H1 (cell line): ENCODE measurements at regions not wholly inside any gene's neighbourhood (a gene's known extent, or its start where the extent isn't known, plus 50 kb on each side); places are given as distances from the start of the nearest gene placed in this dataset.

ENCODE experiments used
- CTCF ChIA-PET: fragments of 300-600 bp; sonication (Branson Sonifier 250); formaldehyde crosslinking; loops from one replicate; lab custom pipeline; 2021; ENCODE audit not compliant: partially characterized antibody; lab: Charles Lee
- POLR2A ChIA-PET: fragments of 300-600 bp; sonication (Branson Sonifier 250); formaldehyde crosslinking; loops from one replicate; lab custom pipeline; 2021; ENCODE audit warnings: inconsistent platforms; ENCODE audit not compliant: partially characterized antibody; lab: Charles Lee
- DNase-seq, 2 experiments: peaks; one replicate each; pipeline versions ENCODE4 v3.0.0 to v3.0.0-alpha.2; 2010 to 2022; ENCODE audit warnings: low spot score in 2 of 2, low read depth in 1 of 2, mixed read lengths in 1 of 2
- FAIRE-seq: peaks from 2 replicates; lab custom pipeline; 2011; peaks lifted over from hg19 to GRCh38; lab: Jason Lieb, UNC
- H2AFZ ChIP-seq: 2 replicates; pipeline ENCODE4 v1.8.1; 2012; ENCODE audit warnings: low read length, inconsistent platforms
- H2AK5ac ChIP-seq: 2 replicates; pipeline ENCODE4 v1.6.1; 2013; ENCODE audit warnings: low read depth, low read length
- H2BK120ac ChIP-seq: replicated peaks from 2 replicates; pipeline ENCODE3; 2013; ENCODE audit warnings: low read depth, low read length, inconsistent platforms
- H2BK12ac ChIP-seq: 2 replicates; pipeline ENCODE4 v1.6.1; 2013; ENCODE audit warnings: low read depth, low read length
- H2BK15ac ChIP-seq: 2 replicates; pipeline ENCODE4 v1.6.1; 2013; ENCODE audit warnings: low read length
- H2BK20ac ChIP-seq: 2 replicates; pipeline ENCODE4 v1.6.1; 2013; ENCODE audit warnings: low read length
- H2BK5ac ChIP-seq: 2 replicates; pipeline ENCODE4 v1.6.1; 2013; ENCODE audit warnings: low read depth, low read length
- H3K14ac ChIP-seq: 2 replicates; pipeline ENCODE4 v1.6.1; 2013; ENCODE audit warnings: inconsistent platforms; ENCODE audit not compliant: insufficient read length
- H3K18ac ChIP-seq: 2 replicates; pipeline ENCODE4 v1.6.1; 2013; ENCODE audit warnings: low read length; ENCODE audit errors: extremely low read depth
- H3K23ac ChIP-seq: 2 replicates; pipeline ENCODE4 v1.6.1; 2013; ENCODE audit warnings: inconsistent platforms; ENCODE audit not compliant: insufficient read length
- H3K23me2 ChIP-seq: 2 replicates; pipeline ENCODE4 v1.6.1; 2013; ENCODE audit warnings: low read depth, low read length
- H3K27ac ChIP-seq: 2 replicates; pipeline ENCODE4 v1.6.1; 2011; ENCODE audit warnings: low read depth, low read length, inconsistent platforms
- H3K27me3 ChIP-seq, 4 experiments: replicated peaks in 1 of 4; 1 replicate in 1 of 4; 2 replicates in 3 of 4; pipeline versions ENCODE4 v1.6.1 to v1.8.1; 2011 to 2013; ENCODE audit warnings: low read length in 3 of 4, mild to moderate bottlenecking in 3 of 4, inconsistent platforms in 2 of 4, mixed read lengths in 2 of 4, moderate library complexity in 1 of 4; ENCODE audit not compliant: control insufficient read depth in 3 of 4, insufficient read depth in 3 of 4; ENCODE audit errors: extremely low read depth in 1 of 4
- H3K36me3 ChIP-seq, 4 experiments: 2 replicates each; pipeline versions ENCODE4 v1.6.1 to v1.8.1; 2011 to 2013; ENCODE audit warnings: mild to moderate bottlenecking in 4 of 4, low read length in 3 of 4, moderate library complexity in 2 of 4, control low read depth in 1 of 4, inconsistent platforms in 1 of 4; ENCODE audit not compliant: insufficient read depth in 4 of 4, control insufficient read depth in 2 of 4
- H3K4ac ChIP-seq: replicated peaks from 2 replicates; pipeline ENCODE3; 2013; ENCODE audit warnings: low read length, low read depth, mixed read lengths, inconsistent platforms; ENCODE audit not compliant: insufficient read length
- H3K4me1 ChIP-seq, 4 experiments: replicated peaks in 1 of 4; 1 replicate in 1 of 4; 2 replicates in 3 of 4; pipeline versions ENCODE4 v1.6.1 to v1.8.1; 2011 to 2013; ENCODE audit warnings: low read length in 3 of 4, inconsistent platforms in 2 of 4, mixed read lengths in 1 of 4; ENCODE audit not compliant: insufficient read depth in 4 of 4, control insufficient read depth in 3 of 4
- H3K4me2 ChIP-seq, 2 experiments: 2 replicates each; pipeline versions ENCODE4 v1.6.1 to v1.8.1; 2011 to 2013; ENCODE audit warnings: low read depth in 2 of 2, low read length in 2 of 2, control low read depth in 1 of 2, inconsistent platforms in 1 of 2, mild to moderate bottlenecking in 1 of 2; ENCODE audit not compliant: insufficient read depth in 1 of 2
- H3K4me3 ChIP-seq, 4 experiments: fragments of 200-600, 300-600 bp in 1 of 4; sonication (generic), shearing (Covaris generic), sonication (Bioruptor Twin) in 1 of 4; 2 replicates each; pipeline versions ENCODE4 v1.5.1 to v1.8.1; 2011 to 2016; ENCODE audit warnings: low read length in 4 of 4, low read depth in 3 of 4, control low read depth in 2 of 4, inconsistent platforms in 2 of 4, mild to moderate bottlenecking in 2 of 4, mixed read lengths in 1 of 4, moderate library complexity in 1 of 4; ENCODE audit not compliant: insufficient read depth in 2 of 4; ENCODE audit errors: extremely low read depth in 1 of 4
- H3K56ac ChIP-seq: replicated peaks from 2 replicates; pipeline ENCODE3; 2013; ENCODE audit warnings: low read depth, mild to moderate bottlenecking, mixed read lengths, low read length, inconsistent platforms; ENCODE audit not compliant: insufficient read length
- H3K79me1 ChIP-seq: 2 replicates; pipeline ENCODE4 v1.6.1; 2013; ENCODE audit warnings: low read depth, low read length, control low read depth
- H3K79me2 ChIP-seq, 2 experiments: 2 replicates each; pipeline versions ENCODE4 v1.6.1 to v1.8.1; 2012 to 2013; ENCODE audit warnings: low read length in 2 of 2, mild to moderate bottlenecking in 2 of 2, inconsistent platforms in 1 of 2; ENCODE audit not compliant: insufficient read depth in 2 of 2, control insufficient read depth in 1 of 2
- H3K9ac ChIP-seq, 4 experiments: replicated peaks in 1 of 4; 1 replicate in 1 of 4; 2 replicates in 3 of 4; pipeline versions ENCODE4 v1.6.1 to v1.8.1; 2011 to 2013; ENCODE audit warnings: low read depth in 3 of 4, low read length in 3 of 4, control low read depth in 2 of 4, mild to moderate bottlenecking in 2 of 4, moderate library complexity in 2 of 4, inconsistent platforms in 1 of 4; ENCODE audit errors: extremely low read depth in 1 of 4
- H3K9me3 ChIP-seq, 2 experiments: 2 replicates each; pipeline versions ENCODE4 v1.6.1 to v1.8.1; 2012 to 2013; ENCODE audit warnings: mild to moderate bottlenecking in 2 of 2, moderate library complexity in 2 of 2, control low read depth in 1 of 2, inconsistent platforms in 1 of 2, low read depth in 1 of 2, low read length in 1 of 2, mixed read lengths in 1 of 2; ENCODE audit not compliant: insufficient read depth in 2 of 2
- H4K20me1 ChIP-seq, 2 experiments: replicated peaks in 1 of 2; 2 replicates each; pipeline versions ENCODE3 to v1.8.1; 2011 to 2013; ENCODE audit warnings: inconsistent platforms in 2 of 2, low read length in 2 of 2, mild to moderate bottlenecking in 1 of 2; ENCODE audit not compliant: insufficient read depth in 2 of 2, control insufficient read depth in 1 of 2
- H4K5ac ChIP-seq: 2 replicates; pipeline ENCODE4 v1.6.1; 2013; ENCODE audit warnings: low read length, low read depth, mixed read lengths, inconsistent platforms; ENCODE audit not compliant: insufficient read length
- H4K8ac ChIP-seq: 2 replicates; pipeline ENCODE4 v1.8.0; 2013; ENCODE audit warnings: mild to moderate bottlenecking, moderate library complexity, low read length, inconsistent platforms; ENCODE audit not compliant: insufficient read depth; ENCODE audit errors: extremely low read depth
- H4K91ac ChIP-seq: replicated peaks from 2 replicates; pipeline ENCODE3; 2013; ENCODE audit warnings: low read length, mixed read lengths, inconsistent platforms; ENCODE audit not compliant: insufficient read length
- CBX5 ChIP-seq: fragments of 300-800, 300-1000 bp; sonication (generic); IDR thresholded peaks from 2 replicates; pipeline ENCODE4 v1.7.1; 2016; ENCODE audit warnings: antibody characterized with exemption, low read length, low read depth
- CHD2 ChIP-seq: IDR thresholded peaks from 2 replicates; pipeline ENCODE4 v1.6.1; 2012; ENCODE audit warnings: low read length, improper control_type of control experiment
- EP300 ChIP-seq, 2 experiments: IDR thresholded peaks; 1 replicate in 1 of 2; 2 replicates in 1 of 2; pipeline ENCODE4 v1.6.1; 2011 to 2012; ENCODE audit warnings: low read depth in 2 of 2, low read length in 2 of 2, mild to moderate bottlenecking in 2 of 2, borderline replicate concordance in 1 of 2, inconsistent platforms in 1 of 2, moderate library complexity in 1 of 2
- GABPA ChIP-seq: IDR thresholded peaks from 2 replicates; pipeline ENCODE4 v1.6.1; 2011; ENCODE audit warnings: mild to moderate bottlenecking, low read length, moderate library complexity, borderline replicate concordance; ENCODE audit not compliant: insufficient read depth
- MAFK ChIP-seq: IDR thresholded peaks from 2 replicates; pipeline ENCODE4 v1.6.1; 2012; ENCODE audit warnings: low read depth, mild to moderate bottlenecking, improper control_type of control experiment, low read length
- RBBP5 ChIP-seq: IDR thresholded peaks from 2 replicates; pipeline ENCODE4 v1.7.1; 2012; ENCODE audit warnings: low read depth, mild to moderate bottlenecking, inconsistent platforms, low read length, moderate library complexity, borderline replicate concordance
- RXRA ChIP-seq: IDR thresholded peaks from 2 replicates; pipeline ENCODE4 v1.6.1; 2011; ENCODE audit warnings: low read depth, mild to moderate bottlenecking, low read length, moderate library complexity; ENCODE audit not compliant: insufficient read depth
- SIRT6 ChIP-seq: IDR thresholded peaks from one replicate; pipeline ENCODE4 v1.7.1; 2012; ENCODE audit warnings: low read length, inconsistent platforms
- SP4 ChIP-seq: IDR thresholded peaks from 2 replicates; pipeline ENCODE4 v1.6.1; 2012; ENCODE audit warnings: low read length, inconsistent platforms
- SUZ12 ChIP-seq: fragments of 200-600 bp; sonication (generic); IDR thresholded peaks from 2 replicates; pipeline ENCODE4 v1.6.1; 2012; ENCODE audit warnings: mild to moderate bottlenecking, inconsistent platforms, low read length, moderate library complexity, mixed read lengths
- TAF1 ChIP-seq: IDR thresholded peaks from 2 replicates; pipeline ENCODE4 v1.6.1; 2011; ENCODE audit warnings: mild to moderate bottlenecking, low read depth, low read length
- TBP ChIP-seq: IDR thresholded peaks from 2 replicates; pipeline ENCODE4 v1.6.1; 2011; ENCODE audit warnings: low read depth, low read length, improper control_type of control experiment
- TCF12 ChIP-seq: IDR thresholded peaks from 2 replicates; pipeline ENCODE4 v1.6.1; 2011; ENCODE audit warnings: low read depth, mild to moderate bottlenecking, low read length
- TEAD4 ChIP-seq: IDR thresholded peaks from 2 replicates; pipeline ENCODE4 v1.6.1; 2012; ENCODE audit warnings: low read depth, low read length, inconsistent platforms, mixed read lengths
- USF2 ChIP-seq: IDR thresholded peaks from 2 replicates; pipeline ENCODE4 v1.6.1; 2011; ENCODE audit warnings: low read length, improper control_type of control experiment
- WGBS, 2 experiments: shearing (Covaris generic) in 1 of 2; methylation state at CpG; one replicate each; pipeline versions ENCODE4 v1.1.6 to v1.1.7; 2013 to 2015; ENCODE audit warnings: low lambda C conversion rate in 2 of 2, mixed read lengths in 2 of 2, inconsistent platforms in 1 of 2, low coverage in 1 of 2, missing lambda C conversion rate in 1 of 2; ENCODE audit not compliant: insufficient replicate concordance in 2 of 2, insufficient coverage in 1 of 2, insufficient read length in 1 of 2; ENCODE audit errors: extremely low coverage in 1 of 2, missing lambda C conversion rate in 1 of 2; 5-methylcytosine and 5-hydroxymethylcytosine counted together

GRCh38 chr11:33622806-33623205 lies 77.8 kb downstream of the C11orf91 start:
- WGBS, 2 experiments, result 91% methylated on average over 6 of the region's 6 CpGs; no CpG with 5 or more reads in 1 of the 2 experiments
- Histone ChIP-seq H2BK20ac (no peak overlapping the region), H3K79me1 (no peaks in the 10 kb centered on the region), H3K18ac (no peak overlapping the region), H3K4me1 (0 out of 7 replicates have a peak, but pooled peaks cover 0 to 2% (median 0%) of the 10 kb centered on the region in 4 experiments), H2BK5ac (no peak overlapping the region), H3K56ac (no peak overlapping the region), H2BK12ac (no peak overlapping the region), H3K4ac (no peak overlapping the region), H4K20me1 (no peaks in the 10 kb centered on the region), H3K36me3 (no peaks in the 10 kb centered on the region), H3K9me3 (no peaks in the 10 kb centered on the region), H4K8ac (no peak overlapping the region), H3K79me2 (no peaks in the 10 kb centered on the region), H2BK15ac (no peak overlapping the region), H4K91ac (no peak overlapping the region), H3K23me2 (peaks cover under 1% of the 10 kb centered on the region; the same call in 1 of the 2 replicates), H3K4me3 (no peak overlapping the region), H3K4me2 (no peak overlapping the region), H3K9ac (no peak overlapping the region), H3K27me3 (no peaks in the 10 kb centered on the region), H2AFZ (no peak overlapping the region), H2AK5ac (no peak overlapping the region), H4K5ac (no peak overlapping the region), H2BK120ac (no peak overlapping the region), H3K27ac (no peak overlapping the region), H3K23ac (no peak overlapping the region), H3K14ac (no peak overlapping the region)
- CTCF ChIA-PET, result interaction anchor here (1.1 kb wide), 1 partner anchor 38 kb away, joined by 3 read pairs; no protein-coding TSS in a partner anchor
- POLR2A ChIA-PET, result no interaction called here
- DNase-seq (no peak), FAIRE-seq (no peak)
- TF ChIP-seq TBP (no peak), CBX5 (no peak), USF2 (no peak), RBBP5 (no peak), TAF1 (no peak), TCF12 (no peak), GABPA (no peak), SUZ12 (no peak), MAFK (no peak), EP300 (IDR thresholded peaks at IDR 0.05; ENCODE audit: borderline replicate concordance in 1 of 2, low read depth in 2 of 2, low read length in 2 of 2) (no peak), SIRT6 (no peak), TEAD4 (no peak), CHD2 (no peak), SP4 (no peak), RXRA (no peak)
